ENCODE measurements at regions not wholly inside any gene's neighbourhood (a gene's known extent, or its start where the extent isn't known, plus 50 kb on each side); places are given as distances from the start of the nearest gene placed in this dataset.

DNA sequence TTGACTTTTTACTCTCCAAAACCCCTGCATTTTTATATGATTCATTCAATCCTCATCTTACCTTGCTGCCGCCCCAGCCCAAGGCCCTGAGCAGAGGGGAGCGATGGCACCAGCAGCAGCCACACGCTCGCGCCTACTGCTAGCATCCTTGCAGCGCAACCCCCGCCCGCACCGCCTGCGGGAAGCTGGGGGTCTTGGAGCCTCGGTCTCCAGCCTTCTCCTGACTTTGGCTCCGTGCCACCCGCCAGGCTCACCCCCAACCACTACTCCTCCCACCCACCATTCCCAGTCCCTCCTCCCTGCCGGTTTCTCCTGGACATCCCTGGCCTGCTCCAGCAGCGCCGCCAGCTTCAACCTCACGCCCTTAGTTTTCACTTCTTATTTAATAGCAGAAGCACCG is 76.6 kb downstream of the RPE65 start:
- 100% methylated on average over 7 of the region's 18 CpGs; no CpG with 5 or more reads in 1 of the 2 experiments for WGBS, 2 experiments (ENCODE audit: extremely low coverage in 2 of 2, insufficient read length in 1 of 2)
- no peak overlapping the region for H4K8ac ChIP-seq (ENCODE audit: low read depth in 2 of 2, low read length in 2 of 2)
- H2BK15ac ChIP-seq (ENCODE audit: low read depth, low read length): no peak overlapping the region
- H2AK9ac ChIP-seq (replicated peaks; ENCODE audit: low read depth, low read length, poor library complexity): no peak overlapping the region
- no peak overlapping the region for H2AK5ac ChIP-seq (ENCODE audit: low read depth, low read length)
- no peaks in the 10 kb centered on the region for H3K9me3 ChIP-seq (ENCODE audit: control insufficient read depth, insufficient read depth, low read length)
- no peak overlapping the region for H3K4ac ChIP-seq (ENCODE audit: low read depth, low read length)
- no peak overlapping the region for H3K23ac ChIP-seq (ENCODE audit: low read depth, low read length)
- H3K27me3 ChIP-seq (ENCODE audit: control insufficient read depth, insufficient read depth, low read length): no peaks in the 10 kb centered on the region
- no peak overlapping the region for H3K4me3 ChIP-seq (ENCODE audit: insufficient read depth, low read depth, low read length)
- no peaks in the 10 kb centered on the region for H4K20me1 ChIP-seq (ENCODE audit: insufficient read depth, low read length)
- no peak overlapping the region for H3K14ac ChIP-seq (replicated peaks; ENCODE audit: low read depth, low read length)
- no peak overlapping the region for H2BK120ac ChIP-seq (ENCODE audit: low read depth, low read length)
- H3K56ac ChIP-seq (ENCODE audit: extremely low read depth, insufficient read depth, low read length): no peak overlapping the region
- POLR2A ChIA-PET (ENCODE audit: unreplicated experiment): no interaction called here
- BruUV-seq (replicated peaks): no TSS peak
- no peak overlapping the region for H3K27ac ChIP-seq (ENCODE audit: insufficient read depth, low read length)
- intact Hi-C loops (cut with micrococcal nuclease) (no loop called here), dilution Hi-C loops (cut with HindIII; ENCODE audit: low sequenced_read_pairs, unreplicated experiment) (no loop called here), in situ Hi-C loops (cut with MboI; ENCODE audit: low sequenced_read_pairs) (loop anchor here (25.0 kb wide), 1 partner anchor 836 kb away; no protein-coding TSS in a partner anchor)
- CTCF ChIA-PET: interaction anchor here (0.6 kb wide), 1 partner anchor 78 kb away, joined by 3 read pairs; no protein-coding TSS in a partner anchor
- no peak overlapping the region for H3K4me2 ChIP-seq (ENCODE audit: low read depth, low read length)
- ATAC-seq (ENCODE audit: low read depth) (no peak), DNase-seq (no peak)
- H2AFZ ChIP-seq (replicated peaks; ENCODE audit: low read length, poor library complexity): no peak overlapping the region
- H4K5ac ChIP-seq (ENCODE audit: low read depth, low read length): no peak overlapping the region
- no peak overlapping the region for H2BK20ac ChIP-seq (ENCODE audit: low read depth, low read length)
- H4K91ac ChIP-seq (ENCODE audit: insufficient read depth, low read depth, low read length): no peak overlapping the region
- H3K9me1 ChIP-seq (ENCODE audit: insufficient read depth, low read length): no peaks in the 10 kb centered on the region
- H3K79me1 ChIP-seq (ENCODE audit: low read depth in 1 of 2, low read length in 2 of 2): no peaks in the 10 kb centered on the region
- H3K9ac ChIP-seq (ENCODE audit: low read depth, low read length): no peak overlapping the region
- no peak for TF ChIP-seq NFE2L2 (IDR thresholded peaks at IDR 0.05; ENCODE audit: low read depth, low read length)
- no peak for TF ChIP-seq CEBPB (IDR thresholded peaks at IDR 0.05; ENCODE audit: low read depth, low read length)
- no peak for TF ChIP-seq RFX5 (IDR thresholded peaks at IDR 0.05; ENCODE audit: low read depth, low read length)
- no peak for TF ChIP-seq RCOR1 (IDR thresholded peaks at IDR 0.05; ENCODE audit: insufficient replicate concordance, low read length)
- no peak for TF ChIP-seq MAZ (IDR thresholded peaks at IDR 0.05; ENCODE audit: borderline replicate concordance, low read depth, low read length)
- no peak for TF ChIP-seq SMC3 (IDR thresholded peaks at IDR 0.05; ENCODE audit: low read depth, low read length)
- no peak for TF ChIP-seq POLR2A (IDR thresholded peaks at IDR 0.05; ENCODE audit: low read depth, low read length)
- TF ChIP-seq MAFK (IDR thresholded peaks at IDR 0.05; ENCODE audit: low read depth, low read length): no peak
- no peak for TF ChIP-seq CHD1 (IDR thresholded peaks at IDR 0.05; ENCODE audit: low read depth, low read length)
- H2BK5ac ChIP-seq (ENCODE audit: low read depth, low read length, poor library complexity, severe bottlenecking): no peak overlapping the region
- H3K36me3 ChIP-seq (ENCODE audit: control insufficient read depth, insufficient read depth, low read length): no peaks in the 10 kb centered on the region
- no peak overlapping the region for H3K18ac ChIP-seq (ENCODE audit: low read depth, low read length)
- H3K4me1 ChIP-seq (ENCODE audit: control insufficient read depth, insufficient read depth, low read length): peaks cover 12% of the 10 kb centered on the region

Data from IMR-90 (cell line).